ENCODE measurements at regions not wholly inside any gene's neighbourhood (a gene's known extent, or its start where the extent isn't known, plus 50 kb on each side); places are given as distances from the start of the nearest gene placed in this dataset.

DNA sequence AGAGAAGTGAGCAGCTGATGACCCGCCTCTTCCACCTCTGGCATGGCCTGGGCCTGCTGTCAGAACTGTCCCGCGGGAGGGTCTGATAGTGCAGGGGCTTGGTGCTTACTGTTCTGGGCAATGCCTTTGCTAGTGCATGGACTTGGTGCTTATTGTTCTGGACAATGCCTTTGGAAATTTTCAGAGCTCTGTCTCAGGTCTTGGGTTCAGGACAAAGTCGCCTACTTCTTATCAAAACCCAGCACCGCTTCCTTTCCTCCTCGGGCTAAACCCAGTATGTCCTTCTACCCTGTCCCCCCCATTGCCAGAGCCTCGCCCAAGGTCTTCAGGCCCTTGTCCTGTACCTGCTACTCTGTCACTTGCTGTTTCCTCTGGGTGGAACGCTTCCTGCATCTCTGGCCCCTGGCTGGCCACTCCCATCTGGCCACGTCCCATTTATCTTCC lies 149.6 kb downstream of the ACKR3 start:
- no peak for DNase-seq

DNA sequence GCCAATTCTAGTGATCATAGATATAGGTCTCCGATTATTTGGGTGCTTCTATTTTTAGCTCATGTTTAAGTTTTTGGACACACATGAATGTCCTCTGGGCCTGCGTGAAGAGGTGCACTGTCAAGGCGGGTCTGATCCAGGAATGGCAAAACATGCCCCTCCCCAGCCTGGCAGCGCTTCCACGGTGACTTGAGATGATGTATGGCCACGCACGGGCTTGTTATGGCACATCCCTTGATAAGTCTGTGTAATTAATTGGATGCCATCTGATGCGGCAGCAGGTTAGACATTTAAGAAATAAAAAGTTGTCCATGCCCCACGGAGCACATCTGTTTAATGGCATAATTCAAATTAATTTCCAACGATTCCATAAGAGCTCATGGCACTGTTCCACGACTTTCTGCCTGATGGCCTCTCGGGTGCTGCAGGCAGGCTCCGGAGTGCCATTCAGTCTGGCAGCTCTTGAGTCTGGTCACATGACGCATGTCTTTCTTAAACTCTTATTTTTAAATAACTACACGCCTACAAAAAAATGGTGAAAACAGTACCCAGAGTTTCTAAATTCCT lies 151.4 kb downstream of the ACKR3 start:
- no peak for DNase-seq

DNA sequence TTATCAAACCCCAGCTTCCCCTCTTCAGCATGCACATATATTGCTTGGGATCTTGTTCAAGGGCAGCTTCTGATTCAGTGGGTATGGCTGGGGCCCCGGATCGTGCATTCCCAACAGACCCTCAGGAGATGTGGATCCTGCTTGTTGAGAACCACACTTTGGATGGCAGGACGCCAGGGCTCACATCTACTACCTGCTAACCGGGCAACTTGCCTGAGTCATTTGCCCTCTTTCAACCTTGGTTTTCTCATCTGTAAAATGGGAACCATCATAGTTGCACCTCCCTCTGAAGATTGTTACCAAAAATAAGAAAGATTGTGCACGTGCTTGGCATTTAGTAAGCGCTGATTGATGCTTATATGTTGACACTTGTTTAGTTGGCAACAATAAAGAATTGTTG lies 154.6 kb downstream of the ACKR3 start:
- DNase-seq = no peak

DNA sequence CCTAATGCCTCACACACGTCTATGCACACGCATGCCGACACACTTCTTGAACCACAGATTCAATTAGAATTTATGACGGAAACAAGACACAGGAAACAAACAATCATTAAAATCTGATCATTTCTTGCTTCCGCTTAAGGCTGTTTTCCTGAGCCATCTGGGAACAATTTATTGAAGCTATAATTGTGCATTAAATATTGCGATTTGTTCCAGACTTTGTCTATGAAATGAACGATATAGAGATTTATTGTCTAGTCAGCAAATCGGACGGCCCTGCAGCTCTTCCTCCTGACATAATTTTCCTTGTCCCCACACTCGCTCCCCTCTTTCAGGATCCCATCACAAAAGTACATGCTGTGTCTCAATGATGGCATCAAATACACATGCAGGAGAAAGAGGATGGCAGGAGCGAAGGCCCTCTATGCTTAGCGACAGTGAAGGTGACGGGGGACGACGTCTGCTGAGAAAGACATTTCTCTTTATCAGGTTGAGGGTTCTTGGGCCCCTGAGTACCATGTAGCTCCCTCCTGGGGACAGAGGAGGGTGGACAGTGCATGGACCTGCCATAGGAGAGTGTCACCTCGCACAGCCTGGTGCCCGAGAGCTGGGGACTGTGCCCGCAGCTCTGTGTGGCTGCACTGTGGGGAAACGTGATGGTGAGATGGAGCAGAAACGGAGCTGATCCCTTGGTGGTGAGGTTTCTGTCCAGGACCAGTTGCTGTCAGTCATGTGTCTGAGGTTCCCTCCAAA lies 157.3 kb downstream of the ACKR3 start:
- DNase-seq = no peak

DNA sequence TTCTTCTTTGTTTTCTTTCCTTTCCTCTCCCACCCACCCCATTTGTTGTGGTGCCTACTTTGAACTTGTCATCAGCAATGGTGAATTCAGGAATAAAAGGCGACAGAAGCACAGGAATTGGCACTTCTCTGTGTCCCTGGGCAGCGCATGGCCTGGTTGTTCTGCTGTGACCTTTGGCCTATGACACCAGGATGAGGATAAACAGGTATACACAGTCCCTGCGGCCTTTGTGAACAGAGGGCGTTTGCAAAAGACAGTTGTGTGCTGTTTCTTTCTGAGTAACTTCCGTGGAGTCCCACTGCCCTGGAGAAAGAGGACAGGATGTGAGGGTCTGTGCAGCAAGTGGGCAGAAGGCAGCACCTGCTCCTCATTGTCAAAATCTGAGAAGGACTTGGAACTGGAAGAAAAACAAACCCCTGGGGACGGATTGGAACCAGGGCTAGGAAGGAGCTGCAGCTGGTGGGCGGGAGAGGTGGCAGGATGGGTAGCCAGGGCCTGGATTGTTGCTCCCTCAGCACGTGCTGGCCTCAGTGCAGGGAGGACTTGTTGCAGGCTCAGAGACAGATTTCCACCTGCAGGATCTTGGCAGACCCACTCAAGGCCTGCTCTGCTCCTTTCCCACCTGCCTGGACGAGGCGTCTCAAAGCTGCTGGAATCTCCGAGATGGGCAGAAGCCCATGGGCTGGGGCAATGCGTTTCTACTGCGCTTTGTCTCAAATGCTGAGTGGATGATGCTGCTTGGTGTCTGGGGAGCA lies 159.5 kb downstream of the ACKR3 start:
- no peak for DNase-seq

DNA sequence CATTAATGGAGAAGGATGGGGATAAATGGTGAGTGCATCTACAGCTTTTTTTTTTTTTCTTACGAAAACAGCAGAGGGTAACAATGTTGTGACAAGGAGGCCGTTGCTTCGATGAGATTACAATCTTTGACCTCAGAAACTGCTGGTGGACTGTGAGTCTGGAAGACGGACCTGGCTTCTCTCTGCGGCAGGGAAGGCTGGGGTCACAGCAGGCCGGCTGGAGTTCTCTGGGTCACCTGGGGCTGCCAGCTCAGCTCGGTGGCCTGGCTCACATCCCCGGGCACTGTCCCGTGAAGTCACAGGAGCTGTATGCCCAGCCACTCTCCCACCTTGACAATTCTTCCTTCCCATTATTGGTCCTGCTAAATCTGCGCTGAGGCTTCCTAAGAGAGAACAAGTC lies 160.8 kb downstream of the ACKR3 start:
- no peak for DNase-seq

DNA sequence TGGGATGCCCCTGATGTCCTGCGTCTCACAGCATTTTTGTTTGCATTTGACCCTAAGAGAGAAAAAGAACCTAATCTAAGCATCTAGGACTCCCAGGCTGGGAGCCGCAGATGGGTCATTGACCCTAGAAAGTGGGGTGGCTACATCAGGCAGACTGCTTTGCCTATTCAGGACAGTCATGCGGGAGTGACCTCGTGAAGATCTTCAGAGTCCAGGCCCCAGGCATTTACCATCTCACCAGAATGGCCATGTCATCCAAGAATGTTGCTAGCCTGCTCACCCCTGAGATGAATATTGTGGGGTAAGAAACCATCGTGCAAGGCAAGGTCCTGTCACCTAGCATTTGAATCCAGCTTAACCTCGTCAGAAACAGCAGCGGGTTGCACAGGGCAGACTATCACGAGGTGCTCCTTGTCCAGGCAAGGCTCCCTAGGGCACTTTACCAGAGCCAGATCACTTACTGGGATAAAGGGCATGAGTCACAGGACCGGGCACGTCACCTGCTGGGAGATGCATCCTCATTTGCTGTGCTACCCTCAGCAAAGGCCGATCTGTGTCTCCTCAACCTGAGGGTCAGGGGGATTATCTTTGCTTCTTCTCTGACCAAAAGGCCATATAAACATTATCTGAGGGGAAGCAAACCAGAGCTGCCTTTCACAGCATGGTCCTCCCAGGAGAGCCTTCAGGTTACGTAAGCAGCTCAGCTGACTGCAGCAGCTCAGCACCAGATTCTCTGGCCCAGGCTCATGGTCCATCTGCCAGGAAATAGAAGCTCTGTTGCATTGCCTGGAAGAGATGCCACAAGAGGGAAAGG lies 162.3 kb downstream of the ACKR3 start:
- no peak for DNase-seq

DNA sequence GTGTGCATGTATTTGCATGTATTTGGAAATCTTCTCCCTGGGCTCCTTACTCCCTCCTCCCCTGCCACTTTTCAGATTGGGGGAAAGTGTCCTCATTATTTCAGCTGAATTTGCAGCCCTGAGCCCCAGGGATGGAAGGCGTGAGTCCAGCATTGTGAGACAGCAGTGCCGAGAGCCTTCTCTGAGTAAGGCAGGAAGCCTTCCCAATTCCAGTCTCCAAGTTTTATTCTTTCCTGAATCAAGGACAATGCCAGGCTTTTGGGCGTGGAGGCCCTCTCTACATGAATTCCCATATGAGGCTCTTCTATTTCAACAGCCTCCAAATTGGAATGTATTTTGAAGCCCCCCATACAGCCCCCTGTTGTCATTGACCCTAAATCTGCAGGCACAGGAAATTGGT lies 163.5 kb downstream of the ACKR3 start:
- DNase-seq = no peak

DNA sequence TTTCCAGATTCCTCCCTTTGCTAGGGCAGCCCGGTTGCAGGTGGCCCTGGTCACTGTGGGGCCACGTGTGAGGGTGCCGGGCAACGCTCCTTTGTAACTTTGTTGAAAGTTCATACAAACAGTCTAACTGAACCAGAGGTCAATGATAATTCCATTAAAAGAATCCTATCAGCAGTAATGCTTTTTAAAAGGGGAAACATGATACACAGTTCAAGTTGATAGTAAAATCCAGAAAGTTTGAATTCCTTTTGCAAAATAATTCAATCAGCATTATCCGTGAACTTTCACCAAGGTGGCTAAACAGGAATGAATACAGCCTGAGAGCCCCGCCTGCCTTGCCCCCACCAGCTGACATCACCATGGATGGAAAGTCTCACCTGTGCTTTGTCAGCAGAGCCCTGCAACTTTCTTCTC lies 166.2 kb downstream of the ACKR3 start:
- no peak for DNase-seq

DNA sequence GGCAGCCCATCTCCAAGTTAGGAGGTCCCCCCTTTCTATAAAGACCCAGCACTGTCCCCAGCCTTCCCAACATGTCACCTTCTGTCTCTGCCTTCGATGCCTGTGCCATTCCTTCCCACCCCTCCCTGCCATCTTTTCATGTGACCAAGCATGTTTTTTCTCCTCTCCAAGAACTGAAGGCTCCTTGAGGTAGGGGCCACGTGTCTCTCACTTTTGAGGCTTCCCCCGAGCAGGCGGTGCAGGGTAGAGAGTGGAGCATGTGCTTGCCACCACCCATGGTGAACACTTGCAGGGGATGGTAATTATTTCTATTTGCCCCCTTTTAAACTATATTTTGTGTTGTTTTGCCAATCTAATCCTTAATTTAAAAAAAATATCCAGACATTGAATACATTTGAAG lies 168.4 kb downstream of the ACKR3 start:
- DNase-seq = no peak

DNA sequence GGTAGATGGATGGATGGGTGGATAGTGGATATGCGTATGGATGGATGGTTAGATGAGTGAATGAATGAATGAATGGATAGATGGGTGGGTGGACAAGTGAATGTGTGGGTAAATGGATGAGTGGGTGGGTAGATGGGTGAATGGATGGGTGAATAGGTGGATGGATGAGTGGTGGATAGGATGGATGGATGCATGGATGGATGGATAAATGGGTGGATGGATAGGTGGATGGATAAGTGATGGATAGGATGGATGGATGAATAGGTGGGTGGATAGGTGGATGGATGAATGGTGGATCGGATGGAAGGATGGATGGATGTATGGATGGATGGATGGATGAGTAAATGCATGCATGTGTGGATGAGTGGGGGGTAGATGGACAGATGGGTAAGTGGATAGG lies 169.3 kb downstream of the ACKR3 start:
- no peak for DNase-seq

DNA sequence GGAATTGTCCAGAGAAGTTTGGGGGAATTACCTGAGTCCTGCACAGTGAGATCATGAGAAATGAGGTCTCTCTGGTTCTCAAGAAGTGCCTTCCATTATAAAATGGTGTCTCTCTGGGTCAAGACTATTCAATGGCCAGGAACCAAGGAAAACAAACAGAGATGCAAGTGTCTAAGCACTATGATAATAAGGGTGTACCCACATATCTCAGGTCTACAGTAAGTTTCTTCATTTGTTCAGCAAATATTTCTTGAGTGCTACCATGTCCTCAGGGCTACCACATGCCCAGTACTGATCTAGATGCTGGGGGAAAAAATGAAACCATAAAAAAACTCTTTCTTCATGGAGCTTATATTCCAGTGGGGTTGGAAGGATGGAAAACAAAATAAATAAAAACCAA lies 170.0 kb downstream of the ACKR3 start:
- no peak for DNase-seq

DNA sequence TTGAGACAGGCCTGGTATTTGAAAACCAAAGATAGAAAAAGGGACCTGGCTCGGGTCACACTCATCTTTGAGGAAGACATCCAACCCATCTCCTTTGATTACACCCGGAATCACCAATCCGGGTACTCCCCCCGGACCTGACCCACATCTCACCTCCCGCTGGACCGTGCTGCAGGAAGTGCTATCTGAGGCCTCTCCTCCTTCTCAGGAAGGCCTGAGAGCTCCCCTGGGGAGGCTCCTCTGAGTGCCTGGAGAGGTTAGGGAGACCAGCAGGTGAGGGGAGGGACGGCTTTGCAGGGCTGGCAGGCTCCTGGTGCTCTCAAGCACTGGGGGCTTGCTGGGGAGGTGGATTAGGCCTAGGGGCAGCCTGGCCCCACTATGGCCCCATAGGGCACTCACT lies 170.9 kb downstream of the ACKR3 start:
- no peak for DNase-seq

DNA sequence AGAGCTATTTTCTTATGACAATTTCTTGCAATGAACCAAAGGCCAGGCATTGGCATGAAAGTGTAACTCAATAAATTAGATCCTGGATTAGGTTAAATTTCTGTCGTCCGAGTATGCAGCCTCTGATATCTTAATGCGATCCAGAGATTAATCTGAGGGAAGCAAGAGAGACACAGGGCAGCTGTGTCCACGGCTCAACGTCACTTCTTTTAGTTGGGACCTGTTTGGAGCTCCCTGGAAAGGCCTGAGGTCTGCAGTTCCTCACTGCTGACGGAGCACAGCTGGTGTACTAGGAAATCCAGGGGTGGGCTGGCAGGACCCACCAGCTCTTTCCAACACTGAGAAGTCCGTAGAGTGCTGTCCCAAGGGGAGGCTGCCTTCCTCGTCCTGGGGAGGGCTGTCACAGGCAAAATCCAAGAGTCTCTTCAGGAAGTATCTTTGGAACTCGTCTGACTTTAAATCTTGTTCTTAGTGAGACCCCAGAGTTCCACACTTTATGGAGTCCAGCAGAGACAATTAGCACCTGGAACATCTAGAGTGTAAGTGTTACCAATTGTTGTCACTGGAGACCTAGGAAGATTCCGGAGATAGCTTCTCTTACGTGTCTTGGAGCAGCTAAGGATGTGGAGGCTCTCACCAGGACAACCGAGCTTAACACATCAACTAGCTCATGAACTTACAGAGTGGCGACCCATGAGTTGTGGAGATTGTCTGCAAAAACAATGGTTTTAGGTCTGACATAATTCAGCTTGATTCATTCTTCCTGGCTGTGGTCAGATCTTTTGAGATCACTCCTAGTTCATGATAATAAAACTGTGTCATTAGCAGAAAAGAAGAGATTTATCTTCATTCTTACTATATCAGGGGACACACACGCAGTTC lies 173.7 kb downstream of the ACKR3 start:
- no peak for DNase-seq

DNA sequence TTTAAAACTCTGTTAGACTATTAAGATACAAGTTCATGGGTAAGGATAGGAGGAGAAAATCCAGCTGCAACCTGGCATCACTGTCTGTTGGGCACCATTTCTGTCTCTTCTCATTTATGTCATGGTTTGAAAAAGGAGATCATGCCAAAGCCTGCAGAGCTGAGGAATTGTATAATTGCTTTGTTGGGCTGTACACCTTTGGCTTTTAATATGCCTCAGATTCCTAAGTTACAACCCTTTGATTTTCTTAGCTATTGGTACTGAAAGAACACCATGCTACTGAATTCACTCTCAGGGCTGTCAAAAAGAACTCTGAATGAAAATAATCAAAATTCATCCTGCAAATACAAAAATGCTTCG lies 174.3 kb downstream of the ACKR3 start:
- no peak for DNase-seq

DNA sequence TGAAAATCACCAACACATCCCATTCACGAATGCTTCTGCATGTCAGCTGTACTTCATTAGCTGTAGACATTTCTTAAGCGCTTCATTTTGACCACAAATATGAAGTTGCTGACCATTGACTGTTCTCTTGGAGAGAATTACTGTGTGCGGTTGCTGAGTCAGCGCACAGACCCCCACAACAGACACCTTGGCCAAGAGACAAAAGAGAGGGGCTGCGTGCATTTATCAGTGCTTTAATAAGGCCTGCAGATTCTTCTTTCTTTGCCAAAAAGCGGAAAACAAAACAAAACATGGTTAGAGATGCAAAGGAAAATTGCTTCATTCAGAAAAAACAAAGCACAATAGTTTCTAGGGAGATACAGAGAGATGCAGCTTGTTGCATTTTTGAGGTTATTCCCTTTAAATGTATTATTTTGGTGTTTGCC lies 174.7 kb downstream of the ACKR3 start:
- DNase-seq = no peak

DNA sequence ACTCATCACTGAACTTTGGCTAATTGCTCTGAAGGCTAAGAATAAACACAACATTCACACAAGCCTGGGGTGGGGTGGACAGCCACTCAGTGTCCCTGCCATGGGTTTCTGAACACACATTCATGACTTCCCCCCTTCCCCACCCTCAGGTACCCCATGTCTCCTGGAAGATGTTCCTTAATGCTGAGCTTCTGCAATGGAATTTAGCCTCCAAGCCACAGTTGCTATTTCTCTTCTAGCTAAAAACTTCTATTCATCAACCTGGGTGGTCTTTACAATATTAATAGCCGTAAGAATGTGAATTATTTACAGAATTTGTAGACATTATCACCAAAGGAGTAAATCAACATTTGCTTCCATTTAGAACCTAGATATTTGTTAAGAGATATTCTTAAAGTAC lies 175.1 kb downstream of the ACKR3 start:
- no peak for DNase-seq

DNA sequence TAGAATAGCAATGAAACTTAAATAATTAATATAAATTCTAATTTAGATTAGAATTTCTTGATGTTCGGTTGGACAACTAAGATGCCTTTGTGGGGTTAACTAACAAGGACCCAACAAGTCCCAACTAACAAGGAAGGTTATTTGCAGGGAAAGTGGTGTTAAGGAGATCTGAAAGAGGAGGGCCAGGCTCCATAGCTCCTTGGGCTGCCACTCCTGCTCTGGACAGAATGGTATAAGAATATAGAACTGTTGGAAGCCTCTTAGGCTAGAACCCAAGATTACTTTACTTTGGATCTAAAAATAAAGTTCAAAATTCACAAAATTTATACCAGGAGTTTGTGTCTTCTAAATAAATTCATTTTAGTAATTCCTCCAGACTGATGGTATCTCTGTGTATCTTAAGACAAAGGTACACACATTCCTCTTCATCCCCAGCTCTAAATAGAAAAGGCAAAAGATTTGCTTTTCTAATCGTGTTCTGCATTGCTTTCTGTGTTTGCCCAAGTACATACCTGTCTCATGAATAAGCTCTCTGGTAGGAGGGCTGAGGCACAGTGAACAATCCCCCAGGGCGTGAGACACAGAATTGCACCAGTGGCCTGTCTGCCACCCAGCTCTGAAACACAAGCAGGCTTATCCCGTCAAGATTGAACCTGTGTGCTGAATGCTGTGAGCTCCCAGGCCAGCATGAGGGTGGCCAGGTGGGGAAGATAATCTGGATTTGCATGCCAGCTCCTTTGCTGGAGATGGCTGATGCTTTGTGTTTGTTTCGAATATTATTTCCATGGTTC lies 176.0 kb downstream of the ACKR3 start:
- DNase-seq = no peak

DNA sequence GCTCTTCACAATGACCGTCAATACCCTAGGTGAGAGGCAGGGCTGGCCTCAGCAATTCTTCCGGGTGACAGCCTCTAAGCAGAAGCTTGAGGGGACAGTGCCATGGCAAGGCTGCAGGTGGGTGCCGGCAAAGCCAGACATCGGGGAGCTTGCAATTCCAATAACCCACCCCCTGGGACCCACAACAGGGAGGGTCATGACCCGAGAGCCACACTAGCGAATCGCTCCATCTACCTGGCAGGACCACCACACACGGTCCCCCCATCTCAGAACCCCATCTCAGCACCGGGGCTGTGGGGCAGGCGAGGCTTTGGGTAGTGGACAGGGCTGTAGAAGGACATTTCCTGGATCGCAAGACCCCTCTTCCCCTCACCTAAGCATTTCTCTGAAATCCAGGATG lies 177.2 kb downstream of the ACKR3 start:
- no peak for DNase-seq

DNA sequence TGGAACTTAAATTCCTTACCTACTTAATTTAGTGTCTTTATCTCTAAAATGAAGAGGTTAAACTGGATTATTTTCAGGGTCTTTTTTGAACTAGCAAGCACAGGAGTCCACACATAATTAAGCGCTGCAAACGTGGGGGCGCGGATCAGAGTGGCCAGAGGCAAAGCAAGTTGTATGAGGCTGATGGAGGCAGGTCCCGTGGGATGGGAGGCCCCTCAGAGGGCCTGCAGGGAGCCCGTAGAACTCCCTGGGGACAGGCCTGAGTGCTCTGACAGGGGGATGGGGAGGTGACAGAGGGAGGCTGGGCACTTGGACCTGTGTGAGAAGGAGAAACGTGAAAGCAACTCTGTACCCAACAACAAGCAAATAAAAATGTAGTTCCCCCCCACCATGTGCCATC lies 177.8 kb downstream of the ACKR3 start:
- DNase-seq = no peak

DNA sequence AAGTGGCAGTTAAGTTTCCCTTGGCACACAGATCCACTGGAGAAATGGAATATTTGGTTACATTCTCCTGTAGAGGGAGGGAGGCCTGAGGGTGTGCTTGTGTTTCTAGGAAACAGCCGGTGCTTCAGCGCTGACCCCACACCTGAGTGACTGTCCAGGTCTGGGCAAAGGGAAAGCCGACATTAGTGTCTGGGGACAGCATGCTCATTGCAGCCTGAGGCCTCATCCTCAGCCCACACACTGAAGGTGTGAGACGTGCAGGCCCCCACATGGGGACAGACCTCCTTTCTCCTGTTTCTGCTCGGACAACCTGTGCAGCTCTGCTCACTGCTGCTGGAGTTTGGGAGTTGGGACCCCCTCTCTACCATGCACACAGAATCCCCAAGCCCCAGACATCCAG lies 178.3 kb downstream of the ACKR3 start:
- DNase-seq = no peak

DNA sequence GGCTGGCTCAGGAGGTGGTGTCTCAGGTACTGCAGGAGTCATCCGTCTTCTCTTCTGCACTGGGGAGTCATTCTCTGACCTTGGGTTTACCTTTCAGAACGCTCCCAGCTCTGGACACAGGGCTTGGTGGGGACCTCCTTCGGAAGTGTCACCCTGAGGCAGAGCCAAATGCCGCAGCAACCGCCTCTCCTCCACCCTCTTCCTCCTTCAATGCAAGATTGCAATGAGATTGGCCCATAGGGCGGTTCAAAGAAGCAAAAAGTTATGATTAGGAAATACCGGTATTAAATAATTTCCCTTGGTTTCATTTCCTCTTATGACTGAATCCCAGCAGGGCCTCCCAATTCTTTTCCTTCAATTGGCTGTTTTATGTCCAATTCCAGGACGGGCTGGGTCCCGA lies 178.8 kb downstream of the ACKR3 start:
- no peak for DNase-seq
